HEK293T (cell line): ENCODE measurements at regions not wholly inside any gene's neighbourhood (a gene's known extent, or its start where the extent isn't known, plus 50 kb on each side); places are given as distances from the start of the nearest gene placed in this dataset.

Experiments used
- CTCF ChIA-PET: fragments of 350-600 bp; formaldehyde crosslinking; extraction: SDS; loops from one replicate; lab custom pipeline; 2021; ENCODE audit warnings: antibody characterized with exemption, inconsistent platforms; lab: Yijun Ruan, JAX
- POLR2A ChIA-PET: fragments of 350-600 bp; formaldehyde crosslinking; extraction: SDS; loops from one replicate; lab custom pipeline; 2020; ENCODE audit warnings: antibody characterized with exemption, inconsistent platforms; lab: Yijun Ruan, JAX
- DNase-seq: peaks from one replicate; pipeline ENCODE4 v3.0.0; 2012; ENCODE audit warnings: mixed read lengths; ENCODE audit errors: extremely low spot score
- ARNT ChIP-seq: fragments of 450-650 bp; IDR thresholded peaks from 2 replicates; pipeline ENCODE4 v1.6.1; 2017; ENCODE audit warnings: mild to moderate bottlenecking
- BHLHE40 ChIP-seq: fragments of 450-650 bp; IDR thresholded peaks from 2 replicates; pipeline ENCODE4 v1.6.1; 2016; ENCODE audit warnings: mild to moderate bottlenecking, moderate library complexity, borderline replicate concordance
- CTBP1 ChIP-seq: fragments of 450-650 bp; IDR thresholded peaks from 2 replicates; pipeline ENCODE4 v1.6.1; 2016; ENCODE audit warnings: borderline replicate concordance
- ELF4 ChIP-seq: fragments of 450-650 bp; IDR thresholded peaks from 2 replicates; pipeline ENCODE4 v1.6.1; 2017; ENCODE audit warnings: antibody characterized with exemption
- FOXA1 ChIP-seq: fragments of 450-650 bp; IDR thresholded peaks from 2 replicates; pipeline ENCODE4 v1.6.1; 2016; ENCODE audit warnings: mild to moderate bottlenecking
- FOXK2 ChIP-seq: fragments of 450-650 bp; IDR thresholded peaks from 2 replicates; pipeline ENCODE4 v1.6.1; 2016; ENCODE audit warnings: mild to moderate bottlenecking
- FOXM1 ChIP-seq: fragments of 450-650 bp; IDR thresholded peaks from 2 replicates; pipeline ENCODE4 v1.6.1; 2017; ENCODE audit warnings: mild to moderate bottlenecking, borderline replicate concordance
- HDGF ChIP-seq: fragments of 450-650 bp; IDR thresholded peaks from 2 replicates; pipeline ENCODE4 v1.6.1; 2017; ENCODE audit warnings: antibody characterized with exemption, borderline replicate concordance
- L3MBTL2 ChIP-seq: fragments of 450-650 bp; conservative IDR thresholded peaks from 2 replicates; pipeline ENCODE4 v1.6.1; 2016; ENCODE audit warnings: mild to moderate bottlenecking
- LEF1 ChIP-seq: fragments of 450-650 bp; IDR thresholded peaks from 2 replicates; pipeline ENCODE4 v1.6.1; 2017; ENCODE audit warnings: mild to moderate bottlenecking, borderline replicate concordance
- NFRKB ChIP-seq: fragments of 450-650 bp; IDR thresholded peaks from 2 replicates; pipeline ENCODE4 v1.6.1; 2016; ENCODE audit warnings: mild to moderate bottlenecking, moderate library complexity
- PKNOX1 ChIP-seq: fragments of 450-650 bp; IDR thresholded peaks from 2 replicates; pipeline ENCODE4 v1.6.1; 2016
- SP1 ChIP-seq: fragments of 450-650 bp; IDR thresholded peaks from 2 replicates; pipeline ENCODE4 v1.6.1; 2017
- SUZ12 ChIP-seq: fragments of 450-650 bp; IDR thresholded peaks from 2 replicates; pipeline ENCODE4 v1.6.1; 2016; ENCODE audit warnings: mild to moderate bottlenecking
- TARDBP ChIP-seq: fragments of 450-650 bp; IDR thresholded peaks from 2 replicates; pipeline ENCODE4 v1.6.1; 2016
- ZNF384 ChIP-seq: fragments of 450-650 bp; IDR thresholded peaks from 2 replicates; pipeline ENCODE4 v1.6.1; 2016

GRCh38 chr5:171647904-171648260, 137.7 kb upstream of the SMIM23 start:
- DNase-seq: no peak
- CTCF ChIA-PET: no interaction called here
- TF ChIP-seq HDGF (no peak), ZNF384 (no peak)
- POLR2A ChIA-PET: no interaction called here

GRCh38 chr5:171648279-171649074, 137.1 kb upstream of the SMIM23 start:
- ChIA-PET CTCF (interaction anchor here (0.8 kb wide), 1 partner anchor 19 kb away, joined by 3 read pairs; no protein-coding TSS in a partner anchor), POLR2A (no interaction called here)
- DNase-seq: no peak
- TF ChIP-seq SP1 (no peak), NFRKB (no peak), L3MBTL2 (no peak), LEF1 (no peak), HDGF (no peak), BHLHE40 (no peak), FOXK2 (no peak), FOXM1 (no peak), ZNF384 (no peak), CTBP1 (no peak), TARDBP (no peak), SUZ12 (no peak), FOXA1 (no peak)

- no peak for DNase-seq
- CTCF ChIA-PET: interaction anchor here (0.8 kb wide), 1 partner anchor 19 kb away, joined by 3 read pairs; no protein-coding TSS in a partner anchor
- TF ChIP-seq SUZ12 (no peak), FOXA1 (no peak), L3MBTL2 (no peak), ZNF384 (no peak), CTBP1 (no peak), TARDBP (no peak), ARNT (no peak), NFRKB (no peak), HDGF (no peak), FOXM1 (no peak), LEF1 (no peak), BHLHE40 (no peak), SP1 (no peak), PKNOX1 (no peak), FOXK2 (no peak), ELF4 (no peak)
- POLR2A ChIA-PET: no interaction called here
These were observed 136.6 kb upstream of the SMIM23 start for GRCh38 chr5:171649075-171649401.

GRCh38 chr5:171650597-171650996, 135.0 kb upstream of the SMIM23 start:
- CTCF ChIA-PET: interaction anchor here (0.6 kb wide), 1 partner anchor 257 kb away, joined by 3 read pairs; no protein-coding TSS in a partner anchor
- TF ChIP-seq L3MBTL2 (no peak), ZNF384 (no peak), HDGF (no peak), PKNOX1 (no peak)

GRCh38 chr5:171651102-171651501, 134.5 kb upstream of the SMIM23 start:
- ChIA-PET CTCF (no interaction called here), POLR2A (no interaction called here)
- 0 out of 2 replicates have a peak, but pooled peaks have one; percentile 51 for TF ChIP-seq PKNOX1
- no peak for TF ChIP-seq L3MBTL2
- DNase-seq: no peak

More at GRCh38 chr5:171650597-171650996, 135.0 kb upstream of the SMIM23 start:
- DNase-seq: no peak
- POLR2A ChIA-PET: no interaction called here

- CTCF ChIA-PET: no interaction called here
- DNase-seq: no peak
- TF ChIP-seq FOXM1 (no peak), FOXK2 (no peak), HDGF (no peak), SUZ12 (no peak), NFRKB (no peak), PKNOX1 (no peak), BHLHE40 (no peak), CTBP1 (no peak), L3MBTL2 (no peak), TARDBP (no peak), LEF1 (no peak), ELF4 (no peak), ZNF384 (no peak), SP1 (no peak), ARNT (no peak), FOXA1 (no peak)
- POLR2A ChIA-PET: no interaction called here
These were observed 130.7 kb upstream of the SMIM23 start for GRCh38 chr5:171654881-171655280.
